ENCODE measurements at regions not wholly inside any gene's neighbourhood (a gene's known extent, or its start where the extent isn't known, plus 50 kb on each side); places are given as distances from the start of the nearest gene placed in this dataset.

DNA sequence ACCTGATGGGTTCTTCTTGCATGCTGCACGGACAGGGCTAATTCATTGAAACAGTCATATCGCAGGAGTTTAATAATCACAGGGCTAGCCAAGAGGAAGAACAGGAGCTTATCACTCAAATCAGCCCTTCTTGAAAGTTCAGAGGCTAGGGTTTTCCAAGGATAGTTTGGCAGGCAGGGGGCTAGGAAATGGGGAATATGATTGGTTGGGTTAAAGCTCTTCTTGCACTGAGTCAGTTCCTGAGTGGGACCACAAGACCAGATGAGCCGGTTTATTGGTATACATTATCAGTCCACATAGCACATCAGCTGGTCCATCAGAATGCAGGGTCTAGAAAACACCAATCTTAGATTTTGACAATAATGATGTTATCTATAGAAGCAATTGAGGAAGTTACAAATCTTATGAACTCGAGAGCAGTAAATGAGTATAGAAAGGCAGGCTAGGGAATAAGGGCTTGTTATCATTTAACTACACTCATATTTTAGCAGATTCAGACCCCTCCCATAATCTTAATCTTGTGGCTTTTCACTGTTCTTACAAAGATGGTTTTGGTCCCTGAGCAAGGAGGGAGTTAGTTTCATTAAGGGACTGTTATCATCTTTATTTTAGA is 58.1 kb upstream of the SLC25A36 start:
- TF ChIP-seq, protein P1, sequence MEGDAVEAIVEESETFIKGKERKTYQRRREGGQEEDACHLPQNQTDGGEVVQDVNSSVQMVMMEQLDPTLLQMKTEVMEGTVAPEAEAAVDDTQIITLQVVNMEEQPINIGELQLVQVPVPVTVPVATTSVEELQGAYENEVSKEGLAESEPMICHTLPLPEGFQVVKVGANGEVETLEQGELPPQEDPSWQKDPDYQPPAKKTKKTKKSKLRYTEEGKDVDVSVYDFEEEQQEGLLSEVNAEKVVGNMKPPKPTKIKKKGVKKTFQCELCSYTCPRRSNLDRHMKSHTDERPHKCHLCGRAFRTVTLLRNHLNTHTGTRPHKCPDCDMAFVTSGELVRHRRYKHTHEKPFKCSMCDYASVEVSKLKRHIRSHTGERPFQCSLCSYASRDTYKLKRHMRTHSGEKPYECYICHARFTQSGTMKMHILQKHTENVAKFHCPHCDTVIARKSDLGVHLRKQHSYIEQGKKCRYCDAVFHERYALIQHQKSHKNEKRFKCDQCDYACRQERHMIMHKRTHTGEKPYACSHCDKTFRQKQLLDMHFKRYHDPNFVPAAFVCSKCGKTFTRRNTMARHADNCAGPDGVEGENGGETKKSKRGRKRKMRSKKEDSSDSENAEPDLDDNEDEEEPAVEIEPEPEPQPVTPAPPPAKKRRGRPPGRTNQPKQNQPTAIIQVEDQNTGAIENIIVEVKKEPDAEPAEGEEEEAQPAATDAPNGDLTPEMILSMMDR (optimal IDR thresholded peaks at IDR 0.05 in 1 of 3, IDR thresholded peaks at IDR 0.05 in 1 of 3, conservative IDR thresholded peaks at IDR 0.05 in 1 of 3; ENCODE audit: extremely low read depth in 1 of 3, insufficient read depth in 2 of 3, low read length in 3 of 3) = no peak
- TF ChIP-seq EZH2 (IDR thresholded peaks at IDR 0.05; ENCODE audit: low read length) = no peak

Data from keratinocyte (primary cell).